Mesenchymal stem cell (in vitro differentiated cells and primary cell): ENCODE measurements at regions not wholly inside any gene's neighbourhood (a gene's known extent, or its start where the extent isn't known, plus 50 kb on each side); places are given as distances from the start of the nearest gene placed in this dataset.
"Not testable (repeated sequence)": the region's sequence is repeated elsewhere in the genome, so short reads cannot be mapped to it uniquely, and the experiment has no call there.

Experiments
- DNase-seq: peaks from one replicate; pipeline ENCODE4 v3.0.0-alpha.2; 2013
- H2AFZ ChIP-seq: one replicate; pipeline ENCODE4 v1.6.1; 2013; ENCODE audit warnings: low read depth, mild to moderate bottlenecking, control low read depth, inconsistent platforms, low read length, moderate library complexity
- H2AK5ac ChIP-seq: 2 replicates; pipeline ENCODE4 v1.6.1; 2013; ENCODE audit warnings: low read length, moderate library complexity, mild to moderate bottlenecking, inconsistent platforms; ENCODE audit not compliant: severe bottlenecking
- H2BK120ac ChIP-seq: one replicate; pipeline ENCODE4 v1.6.1; 2013; ENCODE audit warnings: low read depth, mild to moderate bottlenecking, inconsistent platforms, low read length, moderate library complexity
- H2BK12ac ChIP-seq, 2 experiments: one replicate each; pipeline ENCODE4 v1.6.1; 2013; ENCODE audit warnings: inconsistent platforms in 2 of 2, low read length in 2 of 2, mild to moderate bottlenecking in 2 of 2, moderate library complexity in 2 of 2, control low read depth in 1 of 2
- H2BK15ac ChIP-seq: one replicate; pipeline ENCODE4 v1.6.1; 2013; ENCODE audit warnings: mild to moderate bottlenecking, low read depth, inconsistent platforms; ENCODE audit not compliant: poor library complexity, severe bottlenecking
- H2BK5ac ChIP-seq: 2 replicates; pipeline ENCODE4 v1.6.1; 2013; ENCODE audit warnings: low read depth, mild to moderate bottlenecking, low read length, control low read depth, inconsistent platforms; ENCODE audit not compliant: poor library complexity, severe bottlenecking
- H3K14ac ChIP-seq, 2 experiments: one replicate each; pipeline ENCODE4 v1.6.1; 2013; ENCODE audit warnings: inconsistent platforms in 2 of 2, low read length in 2 of 2, control low read depth in 1 of 2, mild to moderate bottlenecking in 1 of 2, moderate library complexity in 1 of 2
- H3K18ac ChIP-seq, 2 experiments: one replicate each; pipeline ENCODE4 v1.6.1; 2013; ENCODE audit warnings: inconsistent platforms in 2 of 2, low read length in 2 of 2, control low read depth in 1 of 2, low read depth in 1 of 2, mild to moderate bottlenecking in 1 of 2
- H3K23ac ChIP-seq, 2 experiments: one replicate each; pipeline ENCODE4 v1.6.1; 2013; ENCODE audit warnings: inconsistent platforms in 2 of 2, low read length in 2 of 2, mild to moderate bottlenecking in 2 of 2, moderate library complexity in 2 of 2, control low read depth in 1 of 2
- H3K27ac ChIP-seq: 2 replicates; pipeline ENCODE4 v1.5.1; 2013; ENCODE audit warnings: mild to moderate bottlenecking, moderate library complexity, low read length, control low read depth, inconsistent platforms; ENCODE audit not compliant: poor library complexity, severe bottlenecking
- H3K27me3 ChIP-seq, 2 experiments: 2 replicates each; pipeline versions ENCODE4 v1.6.1 to v1.7.0; 2013; ENCODE audit warnings: low read length in 2 of 2, mild to moderate bottlenecking in 2 of 2, moderate library complexity in 2 of 2, control low read depth in 1 of 2, inconsistent platforms in 1 of 2; ENCODE audit not compliant: control insufficient read depth in 1 of 2, insufficient read depth in 1 of 2
- H3K36me3 ChIP-seq, 2 experiments: 2 replicates each; pipeline versions ENCODE4 v1.6.1 to v1.7.0; 2013; ENCODE audit warnings: low read length in 2 of 2, control low read depth in 1 of 2, inconsistent platforms in 1 of 2, low read depth in 1 of 2, mild to moderate bottlenecking in 1 of 2; ENCODE audit not compliant: insufficient read depth in 2 of 2, control insufficient read depth in 1 of 2
- H3K4ac ChIP-seq, 2 experiments: one replicate each; pipeline ENCODE4 v1.6.1; 2013; ENCODE audit warnings: inconsistent platforms in 2 of 2, low read length in 2 of 2, mild to moderate bottlenecking in 2 of 2, moderate library complexity in 2 of 2, control low read depth in 1 of 2, low read depth in 1 of 2
- H3K4me1 ChIP-seq: 2 replicates; pipeline ENCODE4 v1.6.1; 2013; ENCODE audit warnings: low read depth, low read length, control low read depth; ENCODE audit not compliant: control insufficient read depth, insufficient read depth
- H3K4me2 ChIP-seq: 2 replicates; pipeline ENCODE4 v1.6.1; 2013; ENCODE audit warnings: low read length, mild to moderate bottlenecking, inconsistent platforms; ENCODE audit not compliant: poor library complexity, severe bottlenecking
- H3K4me3 ChIP-seq, 2 experiments: 2 replicates each; pipeline versions ENCODE4 v1.5.1 to v1.7.0; 2013; ENCODE audit warnings: low read length in 2 of 2, mild to moderate bottlenecking in 2 of 2, control low read depth in 1 of 2, low read depth in 1 of 2; ENCODE audit not compliant: insufficient read depth in 1 of 2
- H3K79me1 ChIP-seq: replicated peaks from 2 replicates; pipeline ENCODE4 v1.6.1; 2013; ENCODE audit warnings: mild to moderate bottlenecking, control low read depth, low read length, inconsistent platforms; ENCODE audit not compliant: poor library complexity, severe bottlenecking
- H3K9ac ChIP-seq: 2 replicates; pipeline ENCODE4 v1.7.0; 2013; ENCODE audit warnings: mild to moderate bottlenecking, low read length, moderate library complexity
- H3K9me3 ChIP-seq: 2 replicates; pipeline ENCODE4 v1.7.0; 2013; ENCODE audit warnings: mild to moderate bottlenecking, low read length; ENCODE audit not compliant: control insufficient read depth
- H4K8ac ChIP-seq: one replicate; pipeline ENCODE4 v1.6.1; 2013; ENCODE audit warnings: inconsistent platforms, mild to moderate bottlenecking, low read length, moderate library complexity
- H4K91ac ChIP-seq: one replicate; pipeline ENCODE4 v1.6.1; 2013; ENCODE audit warnings: mild to moderate bottlenecking, low read length, inconsistent platforms
- WGBS: methylation state at CpG from one replicate; pipeline ENCODE4 v1.1.7; 2013; ENCODE audit warnings: mixed read lengths; 5-methylcytosine and 5-hydroxymethylcytosine counted together

- Histone ChIP-seq H3K18ac (no peak overlapping the region), H3K4me2 (no peak overlapping the region), H2BK12ac (no peak overlapping the region), H2AFZ (no peak overlapping the region), H3K79me1 (no peaks in the 10 kb centered on the region), H3K36me3 (no peaks in the 10 kb centered on the region), H3K27me3 (no peaks in the 10 kb centered on the region), H3K14ac (no peak overlapping the region), H2BK15ac (no peak overlapping the region), H4K8ac (no peak overlapping the region), H3K4me3 (no peak overlapping the region), H3K23ac (no peak overlapping the region), H2BK5ac (no peak overlapping the region), H3K4ac (no peak overlapping the region), H2BK120ac (no peak overlapping the region), H3K4me1 (peaks cover 1% of the 10 kb centered on the region), H3K27ac (peak overlapping the region; percentile 11), H2AK5ac (no peak overlapping the region), H3K9me3 (no peaks in the 10 kb centered on the region), H4K91ac (no peak overlapping the region), H3K9ac (peak overlapping the region; percentile 27)
- DNase-seq: peak; percentile 43
- WGBS: 71% methylated on average over 1 of the region's 5 CpGs
These were observed 97.4 kb upstream of the ALDH1A1 start for GRCh38 chr9:73050065-73050816.

- H3K36me3 ChIP-seq: no peaks in the 10 kb centered on the region
- H3K14ac ChIP-seq: no peak overlapping the region
- no peaks in the 10 kb centered on the region for H3K79me1 ChIP-seq
- no peak overlapping the region for H2AK5ac ChIP-seq
- peaks cover 1% of the 10 kb centered on the region for H3K4me1 ChIP-seq
- no peak overlapping the region for H3K23ac ChIP-seq
- no peak overlapping the region for H3K18ac ChIP-seq
- DNase-seq: no peak
- H4K91ac ChIP-seq: no peak overlapping the region
- H3K9me3 ChIP-seq: no peaks in the 10 kb centered on the region
- no peak overlapping the region for H3K4me2 ChIP-seq
- H4K8ac ChIP-seq: no peak overlapping the region
- no peaks in the 10 kb centered on the region for H3K27me3 ChIP-seq
- H2BK15ac ChIP-seq: no peak overlapping the region
- H3K4ac ChIP-seq: no peak overlapping the region
- H3K9ac ChIP-seq: no peak overlapping the region
- no peak overlapping the region for H3K4me3 ChIP-seq
- H2BK120ac ChIP-seq: no peak overlapping the region
- no peak overlapping the region for H2AFZ ChIP-seq
- no peak overlapping the region for H2BK12ac ChIP-seq
- no peak overlapping the region for H2BK5ac ChIP-seq
- H3K27ac ChIP-seq: no peak overlapping the region
These were observed 96.4 kb upstream of the ALDH1A1 start for GRCh38 chr9:73049280-73049679.

GRCh38 chr9:73046769-73047168 lies 93.9 kb upstream of the ALDH1A1 start:
- H4K8ac ChIP-seq: no peak overlapping the region
- no peak overlapping the region for H2AK5ac ChIP-seq
- H3K4me2 ChIP-seq: no peak overlapping the region
- no peaks in the 10 kb centered on the region for H3K79me1 ChIP-seq
- no peak overlapping the region for H4K91ac ChIP-seq
- H3K27ac ChIP-seq: no peak overlapping the region
- H3K9ac ChIP-seq: no peak overlapping the region
- H3K27me3 ChIP-seq: no peaks in the 10 kb centered on the region
- no CpG with 5 or more reads among the region's 1 CpG for WGBS
- peaks cover 1% of the 10 kb centered on the region for H3K4me1 ChIP-seq
- H3K36me3 ChIP-seq: no peaks in the 10 kb centered on the region
- H3K23ac ChIP-seq: no peak overlapping the region
- no peak overlapping the region for H2BK120ac ChIP-seq
- H2BK15ac ChIP-seq: no peak overlapping the region
- H3K9me3 ChIP-seq: no peaks in the 10 kb centered on the region
- H3K18ac ChIP-seq: no peak overlapping the region
- no peak overlapping the region for H3K4me3 ChIP-seq
- no peak overlapping the region for H3K4ac ChIP-seq
- no peak overlapping the region for H2BK12ac ChIP-seq
- H2BK5ac ChIP-seq: no peak overlapping the region
- H2AFZ ChIP-seq: no peak overlapping the region
- H3K14ac ChIP-seq: no peak overlapping the region
- no peak for DNase-seq

GRCh38 chr9:73044776-73045175 lies 91.9 kb upstream of the ALDH1A1 start:
- H2BK15ac ChIP-seq, H3K23ac ChIP-seq, H3K18ac ChIP-seq, H2AFZ ChIP-seq, H4K8ac ChIP-seq, H2AK5ac ChIP-seq, H3K79me1 ChIP-seq, H3K9me3 ChIP-seq, H3K27ac ChIP-seq, DNase-seq, H4K91ac ChIP-seq, H3K14ac ChIP-seq, H3K4me1 ChIP-seq, H3K4ac ChIP-seq, H3K9ac ChIP-seq, H3K27me3 ChIP-seq, H2BK5ac ChIP-seq, H3K4me3 ChIP-seq, H2BK120ac ChIP-seq, H3K36me3 ChIP-seq, H3K4me2 ChIP-seq, H2BK12ac ChIP-seq: not testable (repeated sequence)
- 84% methylated on average over 3 of the region's 4 CpGs for WGBS
